GM12878 (cell line): ENCODE measurements at regions not wholly inside any gene's neighbourhood (a gene's known extent, or its start where the extent isn't known, plus 50 kb on each side); places are given as distances from the start of the nearest gene placed in this dataset.

ENCODE experiments used
- ATAC-seq: fragments of 200-7000 bp; cut with Tn5 transposase; 3 replicates; pipeline ENCODE4 v1.9.1; 2020; ENCODE audit warnings: mild to moderate bottlenecking, moderate library complexity
- BruUV-seq: library from RNA; stranded (reverse); fragments of 400-500 nt; replicated peaks from 2 replicates; lab custom pipeline; 2021; lab: Mats Ljungman, UMichigan
- CTCF ChIA-PET: fragments of 300-600 bp; sonication (Branson Sonifier 250); formaldehyde crosslinking; extraction: SDS; loops from one replicate; lab custom pipeline; 2021; ENCODE audit warnings: inconsistent platforms; lab: Yijun Ruan, JAX
- POLR2A ChIA-PET: fragments of 350-600 bp; formaldehyde crosslinking; extraction: SDS; loops from one replicate; lab custom pipeline; 2021; ENCODE audit warnings: inconsistent platforms; lab: Charles Lee
- RAD21 ChIA-PET: fragments of 300-600 bp; sonication (Branson Sonifier 250); formaldehyde crosslinking; loops from one replicate; lab custom pipeline; 2023; ENCODE audit warnings: antibody characterized with exemption; ENCODE audit not compliant: unreplicated experiment; lab: Charles Lee
- SMC1A ChIA-PET: fragments of 300-600 bp; sonication (Branson Sonifier 250); formaldehyde crosslinking; loops from one replicate; lab custom pipeline; 2023; ENCODE audit not compliant: unreplicated experiment, uncharacterized antibody; lab: Charles Lee
- DNase-seq: peaks from one replicate; pipeline ENCODE4 v3.0.0-alpha.2; 2011; ENCODE audit warnings: low read depth, low spot score
- FAIRE-seq: peaks from 3 replicates; lab custom pipeline; 2011; peaks lifted over from hg19 to GRCh38; lab: Jason Lieb, UNC
- H2AFZ ChIP-seq: 2 replicates; pipeline ENCODE4 v1.6.0; 2011; ENCODE audit warnings: low read depth, low read length, control low read depth; ENCODE audit not compliant: control insufficient read depth
- H3K27ac ChIP-seq: 2 replicates; pipeline ENCODE4 v1.5.1; 2011; ENCODE audit warnings: control low read depth; ENCODE audit not compliant: control insufficient read depth, insufficient read depth
- H3K27me3 ChIP-seq, 2 experiments: replicated peaks in 1 of 2; 2 replicates each; pipeline versions ENCODE4 v1.6.0 to v1.6.1; 2011; ENCODE audit warnings: low read length in 1 of 2; ENCODE audit not compliant: control insufficient read depth in 2 of 2, insufficient read depth in 2 of 2
- H3K36me3 ChIP-seq, 2 experiments: 2 replicates each; pipeline ENCODE4 v1.5.1; 2011; ENCODE audit warnings: low read length in 1 of 2; ENCODE audit not compliant: control insufficient read depth in 2 of 2, insufficient read depth in 2 of 2
- H3K4me1 ChIP-seq: 2 replicates; pipeline ENCODE4 v1.6.1; 2011; ENCODE audit warnings: mild to moderate bottlenecking, low read length, moderate library complexity, mixed read lengths; ENCODE audit not compliant: control insufficient read depth, insufficient read depth
- H3K4me2 ChIP-seq: 2 replicates; pipeline ENCODE4 v1.6.0; 2011; ENCODE audit warnings: control low read depth; ENCODE audit not compliant: control insufficient read depth, insufficient read depth
- H3K4me3 ChIP-seq: fragments of 200-600 bp; sonication (generic); 2 replicates; pipeline ENCODE4 v1.5.1; 2016
- H3K79me2 ChIP-seq: 2 replicates; pipeline ENCODE4 v1.6.0; 2011; ENCODE audit warnings: low read length; ENCODE audit not compliant: control insufficient read depth, insufficient read depth
- H3K9ac ChIP-seq: 2 replicates; pipeline ENCODE4 v1.8.0; 2011; ENCODE audit warnings: low read length, control low read depth, mixed read lengths; ENCODE audit not compliant: control insufficient read depth, insufficient read depth
- H3K9me3 ChIP-seq: replicated peaks from 3 replicates; pipeline ENCODE4 v1.5.1; 2011; ENCODE audit warnings: mild to moderate bottlenecking, low read length; ENCODE audit not compliant: control insufficient read depth, insufficient read depth
- H4K20me1 ChIP-seq: 2 replicates; pipeline ENCODE4 v1.6.0; 2011; ENCODE audit not compliant: control insufficient read depth, insufficient read depth
- IRF4 ChIP-seq: IDR thresholded peaks from 2 replicates; pipeline ENCODE4 v1.6.1; 2011; ENCODE audit warnings: low read depth, low read length
- JUND ChIP-seq: IDR thresholded peaks from 2 replicates; pipeline ENCODE4 v1.6.1; 2012; ENCODE audit warnings: low read depth, mild to moderate bottlenecking, low read length, improper control_type of control experiment, moderate library complexity
- MEF2B ChIP-seq: fragments of 450-650 bp; IDR thresholded peaks from 2 replicates; pipeline ENCODE4 v1.6.1; 2018; ENCODE audit warnings: mild to moderate bottlenecking, moderate library complexity; ENCODE audit not compliant: partially characterized antibody, poor library complexity, severe bottlenecking
- MTA2 ChIP-seq: fragments of 450-650 bp; IDR thresholded peaks from 2 replicates; pipeline ENCODE4 v1.6.1; 2016; ENCODE audit warnings: low read depth, mild to moderate bottlenecking, moderate library complexity
- PAX8 ChIP-seq: fragments of 450-650 bp; IDR thresholded peaks from 2 replicates; pipeline ENCODE4 v1.6.1; 2017; ENCODE audit warnings: mild to moderate bottlenecking, moderate library complexity
- SRF ChIP-seq, 2 experiments: IDR thresholded peaks; 2 replicates each; pipeline ENCODE4 v1.6.1; 2011; ENCODE audit warnings: low read depth in 2 of 2, low read length in 2 of 2, mild to moderate bottlenecking in 1 of 2, moderate library complexity in 1 of 2
- SUZ12 ChIP-seq: fragments of 200-600 bp; sonication (generic); IDR thresholded peaks from one replicate; pipeline ENCODE4 v1.6.1; 2018; ENCODE audit warnings: antibody characterized with exemption, mild to moderate bottlenecking; ENCODE audit not compliant: unreplicated experiment
- TARDBP ChIP-seq: IDR thresholded peaks from 2 replicates; pipeline ENCODE4 v1.6.1; 2016; ENCODE audit warnings: borderline replicate concordance
- ZBED1 ChIP-seq: IDR thresholded peaks from 2 replicates; pipeline ENCODE4 v1.6.1; 2016; ENCODE audit warnings: borderline replicate concordance
- ZNF622 ChIP-seq: fragments of 450-650 bp; IDR thresholded peaks from 2 replicates; pipeline ENCODE4 v1.6.1; 2017; ENCODE audit warnings: mild to moderate bottlenecking, inconsistent platforms
- WGBS: methylation state at CpG from one replicate; pipeline ENCODE4 v1.1.6; 2016; ENCODE audit warnings: low lambda C conversion rate; ENCODE audit not compliant: insufficient replicate concordance, insufficient coverage; ENCODE audit errors: missing lambda C conversion rate; 5-methylcytosine and 5-hydroxymethylcytosine counted together
- in situ Hi-C: fragments of 300-500 bp; cut with MboI; formaldehyde crosslinking; loops from 9 replicates; pipeline ENCODE4 v1.14.3; 2018; ENCODE audit warnings: mixed read lengths
- intact Hi-C: fragments of 100-400 bp; cut with micrococcal nuclease; formaldehyde crosslinking; loops from one replicate; pipeline ENCODE4 v1.14.2; 2022; ENCODE audit not compliant: unreplicated experiment
- TF ChIP-seq, protein P1 (sequence below): IDR thresholded peaks from 2 replicates; pipeline ENCODE4 v1.6.1; 2012; ENCODE audit warnings: low read depth, low read length, improper control_type of control experiment
- TF ChIP-seq, protein P2 (sequence below): fragments of 450-650 bp; conservative IDR thresholded peaks from 2 replicates; pipeline ENCODE4 v1.6.1; 2017; ENCODE audit warnings: mild to moderate bottlenecking, moderate library complexity
- TF ChIP-seq, protein P3 (sequence below): IDR thresholded peaks from 2 replicates; pipeline ENCODE4 v1.6.1; 2011; ENCODE audit warnings: low read depth, low read length, improper control_type of control experiment, borderline replicate concordance
- TF ChIP-seq, protein P4 (sequence below): IDR thresholded peaks from 2 replicates; pipeline ENCODE4 v1.6.1; 2011; ENCODE audit warnings: borderline replicate concordance, low read depth, mild to moderate bottlenecking, moderate library complexity, low read length; ENCODE audit not compliant: insufficient read depth, poor library complexity, severe bottlenecking
- TF ChIP-seq, protein P5 (sequence below): fragments of 450-650 bp; IDR thresholded peaks from 2 replicates; pipeline ENCODE4 v1.6.1; 2016; ENCODE audit warnings: mild to moderate bottlenecking
- TF ChIP-seq, protein P6 (sequence below): IDR thresholded peaks from 2 replicates; pipeline ENCODE4 v1.6.1; 2011; ENCODE audit warnings: mild to moderate bottlenecking, low read depth, low read length, moderate library complexity; ENCODE audit not compliant: insufficient replicate concordance

DNA sequence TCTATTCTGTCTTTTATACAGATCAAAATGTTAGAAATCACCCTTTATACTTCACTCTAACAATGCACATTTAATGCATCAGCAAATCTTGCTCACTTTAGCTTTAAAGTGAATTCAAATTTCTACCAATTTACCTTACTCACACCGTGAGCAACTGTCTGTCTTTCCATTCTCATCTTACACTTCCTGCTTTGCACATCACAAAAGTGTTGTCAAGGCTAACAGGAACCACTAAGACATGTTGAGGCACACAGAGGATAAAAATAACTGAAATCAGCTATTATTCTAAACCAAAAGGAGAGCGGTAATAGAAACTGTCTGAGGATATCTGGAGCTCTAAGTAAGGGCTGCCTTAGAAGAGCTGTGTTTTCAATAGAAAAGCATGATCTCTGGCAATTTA is 519.9 kb downstream of the ZBBX start:
- no peaks in the 10 kb centered on the region for H4K20me1 ChIP-seq
- no peak overlapping the region for H3K9ac ChIP-seq
- DNase-seq: no peak
- no peak overlapping the region for H3K27ac ChIP-seq
- ATAC-seq: peak; percentile 27; the same call in 2 of the 3 replicates
- no peak for TF ChIP-seq MEF2B
- no peak for TF ChIP-seq PAX8
- no peak for TF ChIP-seq SUZ12
- TF ChIP-seq, protein P1, sequence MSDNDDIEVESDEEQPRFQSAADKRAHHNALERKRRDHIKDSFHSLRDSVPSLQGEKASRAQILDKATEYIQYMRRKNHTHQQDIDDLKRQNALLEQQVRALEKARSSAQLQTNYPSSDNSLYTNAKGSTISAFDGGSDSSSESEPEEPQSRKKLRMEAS: no peak
- no peak for TF ChIP-seq ZNF622
- no peak for TF ChIP-seq IRF4
- TF ChIP-seq, protein P2, sequence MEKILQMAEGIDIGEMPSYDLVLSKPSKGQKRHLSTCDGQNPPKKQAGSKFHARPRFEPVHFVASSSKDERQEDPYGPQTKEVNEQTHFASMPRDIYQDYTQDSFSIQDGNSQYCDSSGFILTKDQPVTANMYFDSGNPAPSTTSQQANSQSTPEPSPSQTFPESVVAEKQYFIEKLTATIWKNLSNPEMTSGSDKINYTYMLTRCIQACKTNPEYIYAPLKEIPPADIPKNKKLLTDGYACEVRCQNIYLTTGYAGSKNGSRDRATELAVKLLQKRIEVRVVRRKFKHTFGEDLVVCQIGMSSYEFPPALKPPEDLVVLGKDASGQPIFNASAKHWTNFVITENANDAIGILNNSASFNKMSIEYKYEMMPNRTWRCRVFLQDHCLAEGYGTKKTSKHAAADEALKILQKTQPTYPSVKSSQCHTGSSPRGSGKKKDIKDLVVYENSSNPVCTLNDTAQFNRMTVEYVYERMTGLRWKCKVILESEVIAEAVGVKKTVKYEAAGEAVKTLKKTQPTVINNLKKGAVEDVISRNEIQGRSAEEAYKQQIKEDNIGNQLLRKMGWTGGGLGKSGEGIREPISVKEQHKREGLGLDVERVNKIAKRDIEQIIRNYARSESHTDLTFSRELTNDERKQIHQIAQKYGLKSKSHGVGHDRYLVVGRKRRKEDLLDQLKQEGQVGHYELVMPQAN: no peak
- TF ChIP-seq ZBED1: no peak
- no peak for TF ChIP-seq SRF (IDR thresholded peaks at IDR 0.05; ENCODE audit: low read depth in 2 of 2, low read length in 2 of 2)
- no peak for TF ChIP-seq MTA2
- TF ChIP-seq, protein P3, sequence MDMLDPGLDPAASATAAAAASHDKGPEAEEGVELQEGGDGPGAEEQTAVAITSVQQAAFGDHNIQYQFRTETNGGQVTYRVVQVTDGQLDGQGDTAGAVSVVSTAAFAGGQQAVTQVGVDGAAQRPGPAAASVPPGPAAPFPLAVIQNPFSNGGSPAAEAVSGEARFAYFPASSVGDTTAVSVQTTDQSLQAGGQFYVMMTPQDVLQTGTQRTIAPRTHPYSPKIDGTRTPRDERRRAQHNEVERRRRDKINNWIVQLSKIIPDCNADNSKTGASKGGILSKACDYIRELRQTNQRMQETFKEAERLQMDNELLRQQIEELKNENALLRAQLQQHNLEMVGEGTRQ: no peak
- TF ChIP-seq TARDBP: no peak
- no peak for TF ChIP-seq JUND
- TF ChIP-seq, protein P4, sequence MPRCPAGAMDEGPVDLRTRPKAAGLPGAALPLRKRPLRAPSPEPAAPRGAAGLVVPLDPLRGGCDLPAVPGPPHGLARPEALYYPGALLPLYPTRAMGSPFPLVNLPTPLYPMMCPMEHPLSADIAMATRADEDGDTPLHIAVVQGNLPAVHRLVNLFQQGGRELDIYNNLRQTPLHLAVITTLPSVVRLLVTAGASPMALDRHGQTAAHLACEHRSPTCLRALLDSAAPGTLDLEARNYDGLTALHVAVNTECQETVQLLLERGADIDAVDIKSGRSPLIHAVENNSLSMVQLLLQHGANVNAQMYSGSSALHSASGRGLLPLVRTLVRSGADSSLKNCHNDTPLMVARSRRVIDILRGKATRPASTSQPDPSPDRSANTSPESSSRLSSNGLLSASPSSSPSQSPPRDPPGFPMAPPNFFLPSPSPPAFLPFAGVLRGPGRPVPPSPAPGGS: no peak
- TF ChIP-seq, protein P5, sequence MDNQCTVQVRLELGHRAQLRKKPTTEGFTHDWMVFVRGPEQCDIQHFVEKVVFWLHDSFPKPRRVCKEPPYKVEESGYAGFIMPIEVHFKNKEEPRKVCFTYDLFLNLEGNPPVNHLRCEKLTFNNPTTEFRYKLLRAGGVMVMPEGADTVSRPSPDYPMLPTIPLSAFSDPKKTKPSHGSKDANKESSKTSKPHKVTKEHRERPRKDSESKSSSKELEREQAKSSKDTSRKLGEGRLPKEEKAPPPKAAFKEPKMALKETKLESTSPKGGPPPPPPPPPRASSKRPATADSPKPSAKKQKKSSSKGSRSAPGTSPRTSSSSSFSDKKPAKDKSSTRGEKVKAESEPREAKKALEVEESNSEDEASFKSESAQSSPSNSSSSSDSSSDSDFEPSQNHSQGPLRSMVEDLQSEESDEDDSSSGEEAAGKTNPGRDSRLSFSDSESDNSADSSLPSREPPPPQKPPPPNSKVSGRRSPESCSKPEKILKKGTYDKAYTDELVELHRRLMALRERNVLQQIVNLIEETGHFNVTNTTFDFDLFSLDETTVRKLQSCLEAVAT: no peak
- TF ChIP-seq, protein P6, sequence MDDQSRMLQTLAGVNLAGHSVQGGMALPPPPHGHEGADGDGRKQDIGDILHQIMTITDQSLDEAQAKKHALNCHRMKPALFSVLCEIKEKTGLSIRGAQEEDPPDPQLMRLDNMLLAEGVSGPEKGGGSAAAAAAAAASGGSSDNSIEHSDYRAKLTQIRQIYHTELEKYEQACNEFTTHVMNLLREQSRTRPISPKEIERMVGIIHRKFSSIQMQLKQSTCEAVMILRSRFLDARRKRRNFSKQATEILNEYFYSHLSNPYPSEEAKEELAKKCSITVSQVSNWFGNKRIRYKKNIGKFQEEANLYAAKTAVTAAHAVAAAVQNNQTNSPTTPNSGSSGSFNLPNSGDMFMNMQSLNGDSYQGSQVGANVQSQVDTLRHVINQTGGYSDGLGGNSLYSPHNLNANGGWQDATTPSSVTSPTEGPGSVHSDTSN: no peak
- H3K9me3 ChIP-seq: no peaks in the 10 kb centered on the region; the same call in 2 of the 3 replicates
- no peak overlapping the region for H3K4me2 ChIP-seq
- H3K27me3 ChIP-seq: no peaks in the 10 kb centered on the region
- H3K36me3 ChIP-seq: no peaks in the 10 kb centered on the region
- no TSS peak for BruUV-seq
- in situ Hi-C loops (no loop called here), intact Hi-C loops (no loop called here)
- WGBS: 24% methylated on average over 2 of the region's 2 CpGs
- no peaks in the 10 kb centered on the region for H3K79me2 ChIP-seq
- RAD21 ChIA-PET: no interaction called here
- CTCF ChIA-PET: interaction anchor here (0.7 to 0.8 kb wide), 2 partner anchors 23 to 527 kb away, joined by 3 to 4 read pairs; no protein-coding TSS in a partner anchor
- SMC1A ChIA-PET: no interaction called here
- no peak for FAIRE-seq
- H2AFZ ChIP-seq: no peak overlapping the region
- H3K4me1 ChIP-seq: no peaks in the 10 kb centered on the region
- no peak overlapping the region for H3K4me3 ChIP-seq
- POLR2A ChIA-PET: interaction anchor here (0.7 kb wide), 1 partner anchor 408 kb away, joined by 3 read pairs; no protein-coding TSS in a partner anchor
